PC-9 (cell line): ENCODE measurements at regions not wholly inside any gene's neighbourhood (a gene's known extent, or its start where the extent isn't known, plus 50 kb on each side); places are given as distances from the start of the nearest gene placed in this dataset.

Experiments
- EZH2 ChIP-seq: fragments of 200-600 bp; sonication (generic); IDR thresholded peaks from 2 replicates; pipeline ENCODE4 v1.8.0; 2017; ENCODE audit warnings: antibody characterized with exemption, low read depth
- TF ChIP-seq, protein P1 (sequence below): fragments of 200-600 bp; sonication (generic); conservative IDR thresholded peaks from 2 replicates; pipeline ENCODE4 v1.6.1; 2017; ENCODE audit warnings: mixed run types, antibody characterized with exemption, mild to moderate bottlenecking, moderate library complexity

GRCh38 chr2:238743243-238744065 is 104.4 kb upstream of the TWIST2 start:
- TF ChIP-seq, protein P1, sequence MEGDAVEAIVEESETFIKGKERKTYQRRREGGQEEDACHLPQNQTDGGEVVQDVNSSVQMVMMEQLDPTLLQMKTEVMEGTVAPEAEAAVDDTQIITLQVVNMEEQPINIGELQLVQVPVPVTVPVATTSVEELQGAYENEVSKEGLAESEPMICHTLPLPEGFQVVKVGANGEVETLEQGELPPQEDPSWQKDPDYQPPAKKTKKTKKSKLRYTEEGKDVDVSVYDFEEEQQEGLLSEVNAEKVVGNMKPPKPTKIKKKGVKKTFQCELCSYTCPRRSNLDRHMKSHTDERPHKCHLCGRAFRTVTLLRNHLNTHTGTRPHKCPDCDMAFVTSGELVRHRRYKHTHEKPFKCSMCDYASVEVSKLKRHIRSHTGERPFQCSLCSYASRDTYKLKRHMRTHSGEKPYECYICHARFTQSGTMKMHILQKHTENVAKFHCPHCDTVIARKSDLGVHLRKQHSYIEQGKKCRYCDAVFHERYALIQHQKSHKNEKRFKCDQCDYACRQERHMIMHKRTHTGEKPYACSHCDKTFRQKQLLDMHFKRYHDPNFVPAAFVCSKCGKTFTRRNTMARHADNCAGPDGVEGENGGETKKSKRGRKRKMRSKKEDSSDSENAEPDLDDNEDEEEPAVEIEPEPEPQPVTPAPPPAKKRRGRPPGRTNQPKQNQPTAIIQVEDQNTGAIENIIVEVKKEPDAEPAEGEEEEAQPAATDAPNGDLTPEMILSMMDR, result no peak
- no peak for TF ChIP-seq EZH2
